NB4 (cell line): ENCODE measurements at regions not wholly inside any gene's neighbourhood (a gene's known extent, or its start where the extent isn't known, plus 50 kb on each side); places are given as distances from the start of the nearest gene placed in this dataset.

ENCODE experiments used
- MYC ChIP-seq: IDR thresholded peaks from 2 replicates; pipeline ENCODE4 v1.6.1; 2011; ENCODE audit warnings: low read depth, low read length
- TF ChIP-seq, protein P1 (sequence below): IDR thresholded peaks from one replicate; pipeline ENCODE4 v1.5.1; 2012; ENCODE audit warnings: low read depth, low read length
- TF ChIP-seq, protein P2 (sequence below): IDR thresholded peaks from 2 replicates; pipeline ENCODE4 v1.6.1; 2011; ENCODE audit warnings: low read depth, low read length

DNA sequence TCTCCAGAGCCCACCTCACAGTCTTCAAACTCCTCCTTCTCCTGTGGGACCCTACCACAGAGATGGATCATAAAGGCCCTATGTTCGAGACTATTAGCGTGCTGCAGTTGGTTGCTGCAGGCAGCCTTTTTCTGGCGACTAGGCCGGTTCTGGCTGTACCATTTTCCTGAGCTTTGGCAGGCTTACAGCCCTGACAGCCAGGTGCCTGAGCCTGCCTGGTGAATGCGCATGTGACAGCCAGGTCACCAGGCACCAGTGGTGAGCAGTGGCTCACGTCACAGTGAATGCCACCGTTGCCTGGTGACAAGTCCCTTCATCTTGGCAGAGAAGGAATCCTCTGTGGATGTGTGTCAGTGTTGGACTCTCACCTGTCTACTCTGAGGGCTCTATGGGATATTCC is 978.8 kb downstream of the KCNJ18 start:
- TF ChIP-seq, protein P1, sequence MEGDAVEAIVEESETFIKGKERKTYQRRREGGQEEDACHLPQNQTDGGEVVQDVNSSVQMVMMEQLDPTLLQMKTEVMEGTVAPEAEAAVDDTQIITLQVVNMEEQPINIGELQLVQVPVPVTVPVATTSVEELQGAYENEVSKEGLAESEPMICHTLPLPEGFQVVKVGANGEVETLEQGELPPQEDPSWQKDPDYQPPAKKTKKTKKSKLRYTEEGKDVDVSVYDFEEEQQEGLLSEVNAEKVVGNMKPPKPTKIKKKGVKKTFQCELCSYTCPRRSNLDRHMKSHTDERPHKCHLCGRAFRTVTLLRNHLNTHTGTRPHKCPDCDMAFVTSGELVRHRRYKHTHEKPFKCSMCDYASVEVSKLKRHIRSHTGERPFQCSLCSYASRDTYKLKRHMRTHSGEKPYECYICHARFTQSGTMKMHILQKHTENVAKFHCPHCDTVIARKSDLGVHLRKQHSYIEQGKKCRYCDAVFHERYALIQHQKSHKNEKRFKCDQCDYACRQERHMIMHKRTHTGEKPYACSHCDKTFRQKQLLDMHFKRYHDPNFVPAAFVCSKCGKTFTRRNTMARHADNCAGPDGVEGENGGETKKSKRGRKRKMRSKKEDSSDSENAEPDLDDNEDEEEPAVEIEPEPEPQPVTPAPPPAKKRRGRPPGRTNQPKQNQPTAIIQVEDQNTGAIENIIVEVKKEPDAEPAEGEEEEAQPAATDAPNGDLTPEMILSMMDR: no peak
- no peak for TF ChIP-seq MYC
- TF ChIP-seq, protein P2, sequence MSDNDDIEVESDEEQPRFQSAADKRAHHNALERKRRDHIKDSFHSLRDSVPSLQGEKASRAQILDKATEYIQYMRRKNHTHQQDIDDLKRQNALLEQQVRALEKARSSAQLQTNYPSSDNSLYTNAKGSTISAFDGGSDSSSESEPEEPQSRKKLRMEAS: no peak
